K562 (cell line): ENCODE measurements at regions not wholly inside any gene's neighbourhood (a gene's known extent, or its start where the extent isn't known, plus 50 kb on each side); places are given as distances from the start of the nearest gene placed in this dataset.

ENCODE experiments used
- ATAC-seq: fragments of 200-7000 bp; cut with Tn5 transposase; 3 replicates; pipeline ENCODE4 v1.9.1; 2020; ENCODE audit warnings: moderate library complexity
- BruUV-seq: library from RNA; stranded (reverse); fragments of 400-500 nt; replicated peaks from 2 replicates; lab custom pipeline; 2021; lab: Mats Ljungman, UMichigan
- CTCF ChIA-PET: fragments of 300-600 bp; formaldehyde crosslinking; extraction: SDS; loops from one replicate; lab custom pipeline; 2021; ENCODE audit warnings: low intra/inter-chr PET ratio; lab: Yijun Ruan, JAX
- POLR2A ChIA-PET: fragments of 300-600, 350-650 bp; sonication (Branson Sonifier 250); formaldehyde crosslinking; extraction: SDS; loops from one replicate; lab custom pipeline; 2021; ENCODE audit warnings: antibody characterized with exemption, inconsistent platforms; lab: Yijun Ruan, JAX
- DNase-seq, 4 experiments: peaks; one replicate each; pipeline versions ENCODE4 v3.0.0 to v3.0.0-alpha.2; 2011 to 2018; ENCODE audit warnings: low spot score in 3 of 4, mixed read lengths in 3 of 4; ENCODE audit errors: extremely low read depth in 1 of 4
- FAIRE-seq: peaks from 2 replicates; lab custom pipeline; 2011; peaks lifted over from hg19 to GRCh38; lab: Jason Lieb, UNC
- H2AFZ ChIP-seq: 2 replicates; pipeline ENCODE4 v1.6.0; 2011; ENCODE audit warnings: low read depth, low read length, control low read depth, inconsistent platforms
- H3K27ac ChIP-seq: fragments of 200-600 bp; 3 replicates; pipeline ENCODE4 v1.8.0; 2011; ENCODE audit warnings: low read depth, mild to moderate bottlenecking, control low read depth, inconsistent platforms, low read length, moderate library complexity, mixed read lengths; ENCODE audit errors: extremely low read depth
- H3K27me3 ChIP-seq, 2 experiments: fragments of 300-600 bp in 1 of 2; 2 replicates in 1 of 2; 3 replicates in 1 of 2; pipeline versions ENCODE4 v1.6.0 to v1.8.0; 2011; ENCODE audit warnings: inconsistent platforms in 2 of 2, low read length in 2 of 2, mild to moderate bottlenecking in 1 of 2, mixed read lengths in 1 of 2, moderate library complexity in 1 of 2; ENCODE audit not compliant: control insufficient read depth in 2 of 2, insufficient read depth in 2 of 2
- H3K36me3 ChIP-seq: fragments of 300-600 bp; 3 replicates; pipeline ENCODE4 v1.8.0; 2011; ENCODE audit warnings: mild to moderate bottlenecking, low read length, inconsistent platforms; ENCODE audit not compliant: control insufficient read depth, insufficient read depth
- H3K4me1 ChIP-seq, 2 experiments: fragments of 200-600 bp in 1 of 2; replicated peaks in 1 of 2; 2 replicates in 1 of 2; 3 replicates in 1 of 2; pipeline versions ENCODE4 v1.5.1 to v1.8.0; 2011; ENCODE audit warnings: inconsistent platforms in 2 of 2, low read length in 2 of 2, mild to moderate bottlenecking in 1 of 2, mixed read lengths in 1 of 2, moderate library complexity in 1 of 2; ENCODE audit not compliant: control insufficient read depth in 2 of 2, insufficient read depth in 2 of 2
- H3K4me2 ChIP-seq: 2 replicates; pipeline ENCODE4 v1.6.1; 2011; ENCODE audit warnings: low read length, control low read depth, inconsistent platforms, mixed read lengths; ENCODE audit not compliant: insufficient read depth
- H3K4me3 ChIP-seq: fragments of 200-600 bp; sonication (generic), shearing (Covaris generic); 2 replicates; pipeline ENCODE4 v1.5.1; 2016; ENCODE audit warnings: control low read depth, inconsistent platforms
- H3K79me2 ChIP-seq: fragments of 200-600 bp; 3 replicates; pipeline ENCODE4 v1.8.0; 2011; ENCODE audit warnings: low read length, inconsistent platforms; ENCODE audit not compliant: control insufficient read depth, insufficient read depth
- H3K9ac ChIP-seq, 2 experiments: 2 replicates each; pipeline versions ENCODE4 v1.6.0 to v1.6.1; 2011; ENCODE audit warnings: low read depth in 2 of 2, low read length in 2 of 2, control low read depth in 1 of 2, inconsistent platforms in 1 of 2, mild to moderate bottlenecking in 1 of 2, mixed read lengths in 1 of 2; ENCODE audit not compliant: insufficient read depth in 1 of 2
- H3K9me1 ChIP-seq: one replicate; pipeline ENCODE4 v1.6.0; 2011; ENCODE audit warnings: inconsistent platforms, mild to moderate bottlenecking, low read length, moderate library complexity; ENCODE audit not compliant: control insufficient read depth, insufficient read depth
- H3K9me3 ChIP-seq: replicated peaks from 2 replicates; pipeline ENCODE4 v1.5.1; 2011; ENCODE audit warnings: low read depth, low read length, inconsistent platforms; ENCODE audit not compliant: control insufficient read depth, insufficient read depth
- H4K20me1 ChIP-seq: replicated peaks from 2 replicates; pipeline ENCODE4 v1.6.1; 2011; ENCODE audit warnings: low read length, inconsistent platforms, mixed read lengths; ENCODE audit not compliant: control insufficient read depth, insufficient read depth
- CBX5 ChIP-seq: IDR thresholded peaks from 2 replicates; pipeline ENCODE4 v1.6.1; 2014; ENCODE audit warnings: low read depth, borderline replicate concordance
- FIP1L1 ChIP-seq: fragments of 200-400 bp; formaldehyde crosslinking; IDR thresholded peaks from 2 replicates; pipeline ENCODE4 v1.6.1; 2018; ENCODE audit warnings: mild to moderate bottlenecking, low read depth, low read length; ENCODE audit not compliant: poor library complexity, severe bottlenecking
- GABPB1 ChIP-seq: sonication (generic); formaldehyde crosslinking; IDR thresholded peaks from 2 replicates; pipeline ENCODE4 v1.8.0; 2022; ENCODE audit warnings: mild to moderate bottlenecking, missing genetic modification reagents
- KLF10 ChIP-seq: fragments of 250-450 bp; sonication (Bioruptor Pico); IDR thresholded peaks from 2 replicates; pipeline ENCODE4 v1.6.1; 2021; ENCODE audit warnings: matching md5 sums
- MXI1 ChIP-seq: IDR thresholded peaks from 2 replicates; pipeline ENCODE4 v1.6.1; 2011; ENCODE audit warnings: low read depth, mild to moderate bottlenecking, improper control_type of control experiment, low read length
- PHF21A ChIP-seq: fragments of 450-650 bp; IDR thresholded peaks from 2 replicates; pipeline ENCODE4 v1.6.1; 2017; ENCODE audit warnings: low read depth, borderline replicate concordance
- TRIM28 ChIP-seq: fragments of 450-650 bp; IDR thresholded peaks from 2 replicates; pipeline ENCODE4 v1.6.1; 2017
- WGBS: fragments of 100-300 bp; shearing (Covaris generic); methylation state at CpG from one replicate; pipeline ENCODE4 v1.1.6; 2016; ENCODE audit warnings: low coverage, mixed read lengths; ENCODE audit not compliant: insufficient coverage; ENCODE audit errors: missing lambda C conversion rate; 5-methylcytosine and 5-hydroxymethylcytosine counted together
- in situ Hi-C: fragments of 300-500 bp; cut with MboI; formaldehyde crosslinking; loops from 4 replicates; pipeline ENCODE4 v1.15.0; 2018; ENCODE audit warnings: inconsistent platforms, mixed read lengths
- intact Hi-C: fragments of 100-400 bp; cut with micrococcal nuclease; formaldehyde crosslinking; loops from 2 replicates; pipeline ENCODE4 v1.14.2; 2022

DNA sequence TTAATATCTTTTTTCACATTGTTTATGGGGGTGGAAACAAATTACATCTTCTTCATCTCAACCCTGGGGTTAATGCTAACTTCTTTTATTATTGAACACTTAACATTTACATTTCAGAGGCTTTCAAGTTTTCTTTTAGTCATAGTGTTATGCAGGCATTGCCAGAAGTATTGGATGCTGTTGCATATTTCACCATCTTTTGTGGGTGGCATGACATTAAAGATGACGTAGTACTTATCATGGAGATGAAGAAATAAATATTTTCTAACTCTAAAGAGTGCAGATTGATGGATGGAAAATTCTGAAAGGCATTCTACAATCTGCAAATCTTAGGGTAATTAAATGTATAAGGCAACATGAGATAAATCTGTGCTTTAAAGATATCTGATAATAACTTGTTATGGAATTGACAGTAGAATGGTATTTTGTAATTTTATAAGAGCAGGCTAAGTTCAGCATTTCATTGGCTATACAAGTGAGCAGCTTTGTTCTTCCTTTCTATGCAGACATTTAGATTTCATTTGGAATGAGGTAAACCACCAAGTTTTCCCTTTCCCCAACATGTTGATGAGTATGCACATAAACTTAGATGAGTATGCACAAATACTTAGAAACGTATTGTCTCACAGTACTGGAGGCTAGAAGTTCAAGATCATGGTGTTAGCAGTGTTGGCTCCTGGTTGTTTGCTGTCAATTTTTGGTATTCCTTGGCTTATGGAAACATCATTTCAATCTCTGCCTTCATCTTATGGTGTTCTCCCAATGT lies 924.4 kb downstream of the METTL15 start:
- CTCF ChIA-PET = no interaction called here
- ATAC-seq = no peak
- in situ Hi-C loops = no loop called here
- TF ChIP-seq FIP1L1 (no peak), PHF21A (no peak)
- TF ChIP-seq, all 486 proteins: peak for 0
- Histone ChIP-seq H3K27me3 (no peaks in the 10 kb centered on the region), H3K9ac (no peak overlapping the region), H3K4me1 (no peaks in the 10 kb centered on the region), H3K4me2 (no peak overlapping the region), H2AFZ (no peak overlapping the region), H4K20me1 (no peaks in the 10 kb centered on the region), H3K36me3 (no peaks in the 10 kb centered on the region), H3K4me3 (no peak overlapping the region), H3K9me3 (no peaks in the 10 kb centered on the region), H3K9me1 (no peaks in the 10 kb centered on the region), H3K79me2 (no peaks in the 10 kb centered on the region), H3K27ac (no peak overlapping the region)
- WGBS = 0% methylated on average over 2 of the region's 2 CpGs
- POLR2A ChIA-PET = no interaction called here
- no peak for FAIRE-seq
- intact Hi-C loops = no loop called here
- no peak for DNase-seq
- BruUV-seq = no TSS peak

DNA sequence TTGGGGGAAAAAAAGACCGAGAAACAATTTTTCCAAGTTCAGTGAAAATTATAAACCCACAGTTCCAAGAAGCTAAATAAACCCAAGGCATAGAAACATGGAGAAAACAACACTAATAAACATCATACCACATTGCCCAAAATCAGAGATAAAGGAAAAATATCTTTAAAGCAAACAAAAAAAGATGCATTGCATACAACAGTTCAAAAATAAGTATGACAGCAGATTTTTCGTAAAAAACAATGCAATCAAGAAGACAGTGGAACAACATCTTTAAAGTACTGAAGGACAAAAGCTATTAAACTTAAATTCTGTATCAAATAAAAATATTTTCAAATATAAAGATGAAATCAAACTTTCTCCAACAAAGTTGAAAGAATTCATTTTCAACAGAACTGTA lies 921.3 kb downstream of the METTL15 start:
- CTCF ChIA-PET = no interaction called here
- H3K27me3 ChIP-seq = no peaks in the 10 kb centered on the region
- FAIRE-seq = no peak
- no peaks in the 10 kb centered on the region for H3K9me1 ChIP-seq
- H3K4me2 ChIP-seq = no peak overlapping the region
- no peak overlapping the region for H3K9ac ChIP-seq
- ATAC-seq = no peak
- H2AFZ ChIP-seq = no peak overlapping the region
- no peak for DNase-seq
- WGBS = 0% methylated on average over 2 of the region's 2 CpGs
- H3K36me3 ChIP-seq = no peaks in the 10 kb centered on the region
- POLR2A ChIA-PET = no interaction called here
- TF ChIP-seq CBX5 = 0 out of 2 replicates have a peak, but pooled peaks have one; percentile 60
- 0 out of 2 replicates have a peak, but pooled peaks have one; percentile 34 for TF ChIP-seq TRIM28
- no peak for TF ChIP-seq KLF10 (CRISPR knock-in tag)
- TF ChIP-seq MXI1 = no peak
- TF ChIP-seq GABPB1 (CRISPR knock-in tag) = no peak
- TF ChIP-seq, all 486 proteins: peak for 2
- intact Hi-C loops = no loop called here
- H3K4me1 ChIP-seq = no peaks in the 10 kb centered on the region
- H3K79me2 ChIP-seq = no peaks in the 10 kb centered on the region
- in situ Hi-C loops = no loop called here
- no peaks in the 10 kb centered on the region for H3K9me3 ChIP-seq
- H3K27ac ChIP-seq = no peak overlapping the region
- no TSS peak for BruUV-seq
- no peaks in the 10 kb centered on the region for H4K20me1 ChIP-seq
- H3K4me3 ChIP-seq = no peak overlapping the region
